ENCODE measurements at regions not wholly inside any gene's neighbourhood (a gene's known extent, or its start where the extent isn't known, plus 50 kb on each side); places are given as distances from the start of the nearest gene placed in this dataset.

DNA sequence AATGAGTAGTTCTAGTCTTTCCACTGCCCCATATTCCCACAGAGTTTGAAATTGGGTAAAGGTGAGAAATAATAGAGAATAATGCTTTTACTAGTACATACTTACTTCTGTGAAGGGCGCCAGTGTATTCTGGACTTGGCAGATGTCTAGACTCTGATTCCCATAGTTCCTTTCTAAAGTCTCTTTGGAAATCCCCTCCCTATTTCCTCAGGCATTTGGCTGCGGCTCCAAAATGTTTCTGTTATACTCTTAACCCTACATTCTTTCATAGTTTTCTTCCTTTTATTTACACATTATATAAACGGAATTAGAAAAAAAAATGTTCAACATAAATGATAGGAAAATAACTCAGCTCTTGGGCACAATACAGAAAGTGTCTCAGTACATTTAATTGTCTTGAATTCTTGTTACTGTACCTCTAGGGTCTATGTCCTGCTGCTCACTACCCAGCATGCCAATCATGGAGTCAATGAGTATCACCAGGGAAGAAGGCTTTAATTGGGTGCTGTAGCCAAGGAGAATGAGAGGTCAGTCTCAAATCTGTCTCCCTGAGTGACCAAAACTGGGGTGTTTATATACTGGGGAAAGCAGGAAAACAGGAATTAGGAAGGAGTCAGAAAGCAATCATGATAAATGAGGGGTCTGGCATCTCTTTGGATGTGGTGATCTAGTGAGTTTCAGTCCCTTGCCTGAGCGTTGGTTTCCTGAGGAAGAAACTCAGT is 147.8 kb upstream of the MMADHC start:
- DNase-seq (ENCODE audit: low read depth in 4 of 4, low spot score in 2 of 4) = no peak

DNA sequence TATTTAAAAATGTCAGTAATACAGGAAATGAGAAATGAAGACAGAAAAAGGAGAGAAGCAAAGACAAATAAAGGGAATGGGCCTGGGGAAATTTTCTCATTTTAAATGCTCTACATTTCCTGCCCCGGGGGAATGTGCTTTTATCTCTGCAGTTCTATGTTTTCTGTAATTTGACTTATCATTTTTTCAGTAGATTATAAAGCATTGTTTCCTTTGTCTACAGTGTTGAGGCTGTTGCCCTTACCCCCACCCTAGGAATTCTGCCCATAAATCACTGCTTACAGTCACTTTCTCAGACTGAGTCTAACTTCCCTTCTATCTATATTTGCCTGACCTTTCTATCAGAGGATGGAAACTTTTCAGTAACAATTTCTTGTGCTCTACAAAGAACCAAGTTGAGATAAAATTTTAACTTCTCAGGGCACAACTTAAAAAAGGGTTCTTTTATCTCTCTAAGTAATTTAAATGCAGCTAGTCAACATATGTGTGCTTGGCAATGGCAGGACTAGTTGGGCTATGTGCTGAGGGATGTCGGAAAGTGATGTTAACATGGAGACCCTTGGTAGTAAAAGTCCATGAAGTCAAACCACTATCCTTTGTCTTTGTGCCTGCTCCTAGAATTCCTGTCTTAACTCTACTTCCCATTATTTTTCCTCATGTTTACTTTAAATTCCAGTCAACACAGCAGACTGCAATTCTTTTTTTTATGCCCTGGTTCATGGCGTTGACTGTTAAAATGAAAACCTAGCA is 146.5 kb upstream of the MMADHC start:
- DNase-seq (ENCODE audit: low read depth in 4 of 4, low spot score in 2 of 4) = no peak

DNA sequence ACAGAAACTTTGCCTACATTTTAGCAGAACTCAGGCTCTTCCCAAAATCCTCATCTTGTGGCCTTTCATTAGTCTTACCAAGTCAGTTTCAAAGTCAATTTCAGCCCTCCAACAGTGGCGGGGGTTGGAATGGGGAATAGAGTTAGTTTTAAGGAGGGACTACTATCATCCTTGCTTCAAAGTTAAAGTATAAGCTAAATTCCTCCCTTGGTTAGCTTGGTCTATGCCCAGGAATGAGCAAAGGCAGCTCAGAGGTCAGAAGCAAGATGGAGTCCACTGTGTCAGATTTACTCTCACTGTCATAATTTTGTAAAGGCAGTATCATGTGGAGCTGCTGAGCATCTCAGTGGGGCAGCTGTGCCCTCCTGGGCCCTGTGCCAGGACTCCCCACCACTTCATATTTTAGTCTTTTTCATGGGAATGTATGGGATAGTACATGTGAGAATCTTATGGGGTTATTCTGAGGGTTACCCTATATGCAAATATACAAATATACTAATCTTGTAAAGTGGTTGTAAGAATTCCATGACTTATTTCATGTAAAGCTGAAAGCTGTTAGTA is 145.2 kb upstream of the MMADHC start:
- DNase-seq (ENCODE audit: low read depth in 4 of 4, low spot score in 2 of 4) = no peak

DNA sequence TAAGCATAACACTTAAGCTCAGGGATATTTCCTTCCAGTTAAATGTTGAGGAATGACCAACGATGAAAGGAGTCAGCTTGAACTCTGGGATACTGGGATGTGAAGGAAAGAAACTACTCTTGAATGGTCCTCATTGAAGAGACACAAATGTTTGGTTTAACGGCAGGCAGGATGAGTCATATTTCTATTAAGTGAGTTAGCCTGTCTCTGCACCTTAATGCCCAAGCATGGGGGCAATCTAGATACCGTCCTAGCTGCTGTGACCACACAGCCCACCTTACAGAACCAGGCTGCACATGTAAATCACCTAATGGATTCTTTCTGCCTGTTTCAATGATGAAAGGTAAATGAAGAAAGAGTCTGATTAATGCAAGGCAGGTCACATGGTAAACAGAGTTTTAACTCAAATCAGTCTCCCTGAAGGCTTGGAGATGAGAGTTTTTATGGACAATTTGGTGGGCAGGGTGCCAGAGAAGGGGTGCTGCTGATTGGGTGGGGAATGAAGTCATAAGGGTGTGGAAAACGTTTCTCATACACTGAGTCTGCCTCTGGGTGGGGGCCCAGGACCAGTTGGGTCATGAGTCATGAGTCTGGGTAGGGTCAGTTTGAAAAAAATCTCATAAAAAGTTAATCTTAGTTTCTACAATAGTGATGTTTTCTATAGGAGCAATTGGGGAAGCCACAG is 144.6 kb upstream of the MMADHC start:
- DNase-seq (ENCODE audit: low read depth in 4 of 4, low spot score in 2 of 4) = no peak

DNA sequence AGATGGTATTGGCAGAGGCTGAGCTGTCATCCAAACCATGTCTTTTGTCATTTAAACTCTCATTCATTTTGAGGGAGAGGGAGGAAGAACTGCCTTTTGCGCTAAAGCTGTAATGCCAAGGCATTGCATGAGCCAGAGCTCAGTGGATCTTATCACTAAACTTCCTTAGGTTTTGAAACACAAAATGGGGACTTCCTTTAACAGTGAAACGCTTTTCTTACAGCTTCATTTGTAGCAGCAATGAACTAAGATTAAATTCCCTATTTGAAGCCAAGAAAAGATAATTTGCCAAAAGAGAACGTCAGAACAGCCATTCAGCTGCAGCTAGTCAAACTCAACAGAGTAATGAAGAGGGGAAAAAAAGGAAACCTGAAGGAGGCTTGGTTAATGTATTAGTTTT is 143.5 kb upstream of the MMADHC start:
- no peak for DNase-seq (ENCODE audit: low read depth in 4 of 4, low spot score in 2 of 4)

DNA sequence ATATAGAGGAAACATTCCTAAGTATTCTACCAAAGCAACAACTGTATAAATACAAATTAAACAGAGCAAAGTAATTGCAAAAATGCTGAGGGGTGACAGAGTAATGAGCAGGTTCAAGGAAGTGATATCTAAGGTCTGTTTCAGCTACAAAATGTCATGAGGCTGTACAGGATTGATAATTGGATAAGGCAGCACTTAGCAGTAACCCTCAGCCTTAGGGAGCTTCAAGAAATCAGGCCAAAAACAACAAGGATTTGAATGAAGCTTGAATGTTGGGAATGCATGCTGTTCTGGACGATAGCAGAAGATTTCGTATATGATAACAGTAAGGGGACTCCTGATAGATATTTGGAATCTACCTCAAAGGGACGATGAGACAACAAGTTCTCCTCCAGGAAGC is 142.0 kb upstream of the MMADHC start:
- DNase-seq (ENCODE audit: low read depth in 4 of 4, low spot score in 2 of 4) = no peak

DNA sequence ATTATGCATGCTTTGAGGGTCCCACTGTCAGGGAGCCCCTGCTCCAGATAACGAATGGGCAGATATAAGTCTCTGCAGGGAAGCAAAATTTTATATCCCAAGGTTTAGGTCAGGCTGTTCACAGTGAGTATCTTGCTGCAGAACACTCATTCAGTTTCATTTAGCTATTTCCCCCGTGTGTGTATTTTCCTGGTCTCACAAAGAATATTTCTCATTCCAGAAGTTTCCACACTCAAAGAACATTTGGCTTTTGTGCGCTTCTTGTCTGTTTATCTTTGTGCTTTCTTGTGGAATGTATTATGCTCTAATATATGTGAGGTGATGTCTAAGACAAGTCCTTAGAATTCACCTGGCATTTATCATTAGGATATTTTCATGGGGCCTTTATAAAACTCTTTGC is 140.4 kb upstream of the MMADHC start:
- DNase-seq (ENCODE audit: low read depth in 4 of 4, low spot score in 2 of 4) = no peak

DNA sequence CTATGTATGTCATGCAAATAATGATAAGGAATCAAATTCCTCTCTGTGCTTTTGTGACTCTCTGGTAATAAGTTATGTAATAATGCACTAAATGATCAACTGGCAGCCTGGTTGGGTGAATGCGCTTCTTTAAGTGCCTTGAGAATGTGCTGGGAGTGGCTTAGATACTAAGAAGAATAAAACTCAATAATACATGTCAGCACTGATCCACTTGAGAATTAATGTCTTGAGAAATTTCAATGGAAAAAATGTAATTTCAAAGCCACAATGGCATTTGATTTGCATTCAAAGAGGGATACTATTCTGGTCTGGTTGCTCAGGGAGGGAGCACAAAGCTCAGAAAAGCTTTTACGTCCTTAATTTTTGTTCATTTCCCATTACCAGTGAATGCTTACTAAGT is 137.7 kb upstream of the MMADHC start:
- no peak for DNase-seq (ENCODE audit: low read depth in 4 of 4, low spot score in 2 of 4)

DNA sequence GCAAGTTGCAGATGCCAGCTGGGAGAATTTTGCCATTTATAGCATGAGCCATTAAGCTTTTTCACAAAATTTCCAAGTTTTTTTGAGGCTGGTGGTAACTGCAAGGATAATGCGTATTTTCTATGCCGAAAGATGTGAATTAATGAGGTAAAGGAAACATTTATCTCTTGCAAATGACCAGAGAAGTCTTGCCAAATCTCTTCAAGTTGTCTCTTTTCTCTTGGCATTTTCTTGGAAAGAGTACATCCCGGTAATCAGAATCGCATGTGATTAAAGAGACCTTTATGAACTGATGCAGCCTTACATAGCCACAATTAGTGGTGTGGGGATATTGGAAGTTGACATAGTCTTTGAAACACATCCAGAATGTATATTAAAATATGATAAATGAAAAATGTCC is 136.5 kb upstream of the MMADHC start:
- no peak for DNase-seq (ENCODE audit: low read depth in 4 of 4, low spot score in 2 of 4)

DNA sequence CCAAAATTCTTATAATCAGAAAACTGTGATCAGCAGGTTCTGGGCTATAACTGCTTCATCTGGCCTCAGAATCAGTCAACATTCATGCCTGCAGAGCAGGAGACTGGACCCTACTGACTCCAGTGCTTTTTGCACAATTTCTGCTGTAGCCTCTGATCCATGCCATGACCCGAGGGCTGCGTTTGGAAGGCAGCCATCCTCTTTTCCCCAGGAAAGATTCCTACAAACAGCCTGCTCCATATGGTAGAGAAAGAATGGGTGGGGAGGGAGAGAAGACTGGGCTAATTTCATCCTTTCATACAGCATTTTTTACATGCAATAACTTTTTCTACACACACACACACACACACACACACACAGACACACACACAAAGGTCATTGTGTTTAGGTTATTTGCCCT is 133.0 kb upstream of the MMADHC start:
- no peak for DNase-seq (ENCODE audit: low read depth in 4 of 4, low spot score in 2 of 4)

DNA sequence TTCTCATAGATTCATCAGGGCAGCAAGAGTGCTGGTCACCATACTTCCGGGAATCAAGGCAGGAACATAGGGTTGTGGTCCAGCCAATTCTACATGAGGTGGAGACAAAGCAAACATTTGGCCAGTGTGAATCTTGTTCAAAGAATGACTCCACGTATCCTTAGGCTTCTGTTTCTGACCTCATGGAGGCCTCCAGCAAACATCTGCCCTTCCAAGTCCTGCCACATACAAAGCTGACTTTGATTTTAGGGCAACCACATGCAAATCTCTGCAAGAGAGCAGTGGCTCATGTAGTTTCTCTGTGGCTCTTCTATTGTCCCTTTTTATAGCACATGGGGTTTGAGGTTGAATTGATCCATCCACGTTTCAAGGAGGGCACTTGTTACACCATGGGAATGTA is 132.1 kb upstream of the MMADHC start:
- DNase-seq (ENCODE audit: low read depth in 4 of 4, low spot score in 2 of 4) = no peak

DNA sequence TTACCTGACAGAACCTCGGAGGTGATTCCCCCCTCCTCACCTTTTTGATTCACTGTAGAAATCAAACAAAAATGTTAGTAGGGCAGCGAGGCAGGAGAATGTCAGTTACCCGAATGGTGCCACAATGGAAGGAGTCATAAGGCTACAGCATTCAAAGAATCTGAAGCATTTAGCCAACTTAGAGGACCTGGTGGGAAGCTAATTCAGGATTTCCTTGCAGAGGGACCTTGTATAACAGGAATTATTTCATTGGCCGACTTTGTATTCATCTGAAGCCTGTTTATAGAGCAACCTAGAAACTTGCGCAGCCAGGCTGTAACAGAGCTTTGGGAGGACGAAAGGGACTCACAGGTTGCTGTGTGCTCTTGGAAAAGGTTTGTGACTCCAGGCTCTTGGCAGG is 129.1 kb upstream of the MMADHC start:
- no peak for DNase-seq (ENCODE audit: low read depth in 4 of 4, low spot score in 2 of 4)

DNA sequence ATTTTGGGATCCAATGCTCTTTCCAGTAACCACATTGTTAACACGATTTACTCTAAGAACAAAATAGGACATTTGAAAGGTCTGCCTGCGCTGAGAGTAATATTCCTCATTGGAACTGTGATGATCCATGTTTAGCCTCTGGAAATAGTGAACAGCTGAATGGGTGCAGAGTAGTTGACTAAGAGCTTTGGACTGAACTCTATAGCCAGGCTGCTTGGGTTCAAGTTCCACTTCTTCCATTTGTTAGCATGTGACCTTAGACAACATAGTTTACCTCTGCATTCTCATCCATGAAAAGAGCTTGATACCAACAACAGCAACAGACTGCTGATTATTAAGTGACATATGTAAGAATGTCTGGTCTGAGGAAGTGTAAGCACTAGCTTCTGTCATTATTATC is 128.3 kb upstream of the MMADHC start:
- DNase-seq (ENCODE audit: low read depth in 4 of 4, low spot score in 2 of 4) = no peak

DNA sequence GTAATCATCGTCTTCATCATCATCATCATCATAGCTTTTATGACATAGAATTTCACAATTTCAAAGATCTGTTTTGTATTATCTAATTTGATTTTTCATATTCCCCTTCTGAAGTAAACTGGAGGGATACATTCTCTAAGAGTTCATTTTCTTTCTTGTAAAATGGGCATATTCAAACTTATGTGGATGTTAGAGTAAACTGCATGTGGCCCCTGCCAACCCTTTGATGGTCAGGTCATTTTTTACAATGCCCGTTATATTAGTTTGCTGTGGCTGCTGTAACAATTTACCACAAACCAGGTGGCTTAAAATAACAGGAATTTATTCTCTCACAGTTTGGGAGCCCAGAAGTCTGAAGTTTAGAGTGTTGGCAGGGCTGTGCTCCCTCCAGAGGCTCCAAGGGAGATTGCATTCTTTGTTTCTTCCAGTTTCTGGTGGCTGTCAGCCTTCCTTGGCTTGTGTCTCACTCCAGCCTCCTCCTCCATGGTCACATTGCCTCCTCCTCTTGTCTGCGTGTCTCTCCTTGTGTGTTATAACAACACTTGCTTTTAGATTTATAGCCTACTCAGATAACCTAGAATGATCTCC is 127.5 kb upstream of the MMADHC start:
- DNase-seq (ENCODE audit: low read depth in 4 of 4, low spot score in 2 of 4) = no peak

DNA sequence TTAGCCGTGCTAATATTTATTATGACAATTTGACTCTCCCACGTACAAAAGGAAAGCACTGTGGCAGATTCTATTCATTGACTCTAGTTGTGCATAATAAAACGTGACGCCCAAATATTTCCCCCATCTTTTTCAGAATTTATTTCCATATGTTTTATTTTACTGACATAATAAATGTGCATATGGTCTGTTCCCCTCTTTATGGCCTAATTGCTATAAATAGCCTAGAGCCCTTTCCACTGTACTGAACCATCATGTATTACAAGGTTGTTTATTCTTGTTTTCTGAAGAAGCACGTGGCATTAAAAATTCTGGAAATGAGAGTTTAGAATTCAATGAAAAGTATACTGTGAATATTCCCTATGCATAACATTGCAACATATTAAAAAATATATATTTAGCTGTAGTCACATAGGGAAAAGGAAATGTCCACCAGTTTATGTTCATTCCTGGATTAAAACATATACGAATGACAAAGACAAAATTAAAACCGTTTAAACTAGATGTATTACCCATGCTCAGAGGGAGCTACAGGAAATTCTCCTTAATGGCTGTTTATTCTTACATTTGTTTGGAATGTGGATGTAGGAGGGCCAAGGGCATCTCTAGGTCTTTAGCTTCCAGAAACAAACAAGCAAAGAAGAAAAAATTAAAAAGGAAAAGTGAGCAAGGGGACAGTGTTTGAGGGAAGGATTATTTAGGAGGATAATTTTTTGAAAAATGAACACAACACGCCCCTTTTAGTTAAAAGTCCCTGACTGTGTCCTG is 122.1 kb upstream of the MMADHC start:
- DNase-seq (ENCODE audit: low read depth in 4 of 4, low spot score in 2 of 4) = no peak

DNA sequence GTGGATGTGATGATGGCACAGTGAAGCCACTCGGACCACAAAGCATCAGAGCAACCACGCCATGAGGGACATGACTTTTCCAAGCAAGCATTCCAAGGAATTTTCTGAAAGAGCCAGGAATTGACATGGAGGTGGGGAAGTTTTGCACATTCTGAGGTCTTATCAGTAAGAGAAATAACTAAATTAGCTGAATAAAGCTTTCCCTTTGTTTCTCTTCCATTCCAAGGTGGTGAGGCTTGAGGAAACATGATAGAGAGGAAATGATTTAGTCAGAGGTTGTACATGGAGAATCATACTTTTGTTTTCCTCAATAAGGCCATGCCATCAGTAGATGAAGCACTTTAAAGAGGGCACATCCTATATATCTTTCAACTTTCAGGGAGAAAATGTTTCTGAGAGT is 115.7 kb upstream of the MMADHC start:
- DNase-seq (ENCODE audit: low read depth in 4 of 4, low spot score in 2 of 4) = no peak

DNA sequence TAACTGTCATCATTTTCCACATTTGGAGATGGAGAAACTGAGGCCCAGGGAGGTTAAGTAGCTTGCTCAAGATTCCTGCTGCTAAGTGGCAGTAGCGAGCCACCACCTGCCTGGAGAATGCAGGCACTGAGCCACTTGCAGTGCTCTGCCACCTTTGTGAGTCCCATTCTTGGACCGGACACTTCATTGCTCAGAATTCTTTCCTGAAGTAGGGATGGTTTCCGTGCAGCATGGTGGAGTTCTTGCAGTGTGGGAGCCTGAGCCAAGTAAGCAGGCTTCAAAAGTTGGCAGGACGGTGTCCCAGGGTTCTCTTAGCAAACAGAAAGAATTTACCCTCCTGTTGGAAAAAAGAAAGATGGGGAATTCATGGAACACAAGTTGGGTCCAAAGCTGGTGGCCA is 115.0 kb upstream of the MMADHC start:
- DNase-seq (ENCODE audit: low read depth in 4 of 4, low spot score in 2 of 4) = no peak

DNA sequence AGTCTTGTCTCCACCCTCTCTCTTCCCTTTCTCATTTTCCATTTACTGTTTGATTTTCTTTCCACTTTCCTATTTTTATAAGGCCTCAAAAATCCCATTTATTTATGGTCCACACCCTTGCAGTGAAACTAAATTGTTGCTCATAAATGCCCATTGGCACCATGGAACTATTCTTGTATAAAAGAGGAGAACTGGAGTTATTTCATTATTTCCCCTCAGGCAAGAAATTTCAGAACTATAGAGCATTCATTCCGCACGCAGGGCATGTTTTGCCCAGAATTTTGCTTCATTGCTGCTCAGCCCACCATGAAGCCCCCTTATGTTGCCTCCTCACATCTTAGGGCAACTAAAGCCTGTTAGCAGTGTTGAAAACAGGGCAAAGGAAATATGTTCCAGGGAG is 113.7 kb upstream of the MMADHC start:
- no peak for DNase-seq (ENCODE audit: low read depth in 4 of 4, low spot score in 2 of 4)

DNA sequence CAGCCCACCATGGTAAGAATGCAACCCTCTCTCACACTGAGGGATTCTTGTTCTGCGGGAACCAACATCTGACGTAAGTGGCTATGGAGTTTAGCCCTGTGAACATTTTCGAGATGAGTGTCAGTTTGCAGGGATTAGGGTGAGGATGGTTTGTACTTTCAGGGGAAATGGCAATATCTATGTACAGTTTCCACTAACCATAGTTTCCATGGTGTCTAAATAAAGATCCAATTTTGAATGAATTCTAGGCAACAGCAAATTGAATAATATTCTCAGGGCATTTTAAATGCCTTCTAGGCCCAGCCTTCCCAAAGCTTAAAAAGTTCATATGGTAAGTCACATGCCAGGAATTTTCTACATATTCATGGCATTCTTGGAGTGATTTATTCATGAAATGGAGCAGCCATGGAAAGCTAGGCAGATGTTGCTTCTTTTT is 105.4 kb upstream of the MMADHC start:
- DNase-seq (ENCODE audit: low read depth in 4 of 4, low spot score in 2 of 4) = no peak

DNA sequence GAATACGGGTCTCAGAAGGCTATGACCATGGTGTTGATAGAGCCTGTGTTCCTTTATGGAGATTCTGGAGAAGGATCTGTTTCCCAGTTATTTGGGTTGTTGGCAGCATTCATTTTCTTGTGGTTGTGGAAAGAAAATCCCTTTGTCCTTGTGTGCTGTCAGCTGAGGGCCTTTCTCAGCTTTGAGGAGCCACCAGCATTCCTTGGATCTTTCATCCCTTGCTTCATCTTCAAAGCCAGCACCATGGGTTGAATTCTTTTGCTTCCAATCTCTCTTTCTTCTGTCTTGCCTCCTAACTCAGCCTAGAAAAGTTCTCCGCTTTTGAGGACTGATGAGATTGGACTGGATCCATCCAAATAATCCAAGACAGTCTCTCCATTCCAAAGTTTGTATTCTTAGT is 103.2 kb upstream of the MMADHC start:
- no peak for DNase-seq (ENCODE audit: low read depth in 4 of 4, low spot score in 2 of 4)

DNA sequence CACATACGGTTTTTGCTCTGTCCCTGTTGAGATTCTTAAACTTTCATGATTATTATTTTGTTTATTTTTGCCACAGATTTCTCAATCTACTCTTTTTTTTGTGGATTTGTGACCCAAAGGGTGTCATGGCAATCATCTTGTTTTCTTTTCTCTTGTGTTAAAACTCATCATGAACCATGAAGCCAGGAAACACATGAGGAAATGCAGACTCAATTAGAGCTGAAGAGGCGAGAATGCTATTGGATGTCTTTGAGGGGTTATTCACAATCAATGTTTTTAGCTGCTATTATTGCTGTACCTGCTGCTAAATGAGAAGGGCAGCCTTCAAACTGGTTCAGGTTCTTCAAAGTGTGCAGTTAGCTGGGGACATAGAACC is 99.5 kb upstream of the MMADHC start:
- DNase-seq (ENCODE audit: low read depth in 4 of 4, low spot score in 2 of 4) = no peak
